ENCODE measurements at regions not wholly inside any gene's neighbourhood (a gene's known extent, or its start where the extent isn't known, plus 50 kb on each side); places are given as distances from the start of the nearest gene placed in this dataset.

- TF ChIP-seq CTCF (IDR thresholded peaks at IDR 0.05) (no peak), POLR2A (IDR thresholded peaks at IDR 0.05) (no peak), EP300 (IDR thresholded peaks at IDR 0.05) (no peak)
These were observed 118.5 kb upstream of the ZFHX3 start for GRCh38 chr16:73166441-73166851.

Data from tibial nerve (tissue), 4 donors.